GM12878 (cell line): ENCODE measurements at regions not wholly inside any gene's neighbourhood (a gene's known extent, or its start where the extent isn't known, plus 50 kb on each side); places are given as distances from the start of the nearest gene placed in this dataset.

Source experiments
- ATAC-seq: fragments of 200-7000 bp; cut with Tn5 transposase; 3 replicates; pipeline ENCODE4 v1.9.1; 2020; ENCODE audit warnings: mild to moderate bottlenecking, moderate library complexity
- BruUV-seq: library from RNA; stranded (reverse); fragments of 400-500 nt; replicated peaks from 2 replicates; lab custom pipeline; 2021; lab: Mats Ljungman, UMichigan
- CTCF ChIA-PET: fragments of 300-600 bp; sonication (Branson Sonifier 250); formaldehyde crosslinking; extraction: SDS; loops from one replicate; lab custom pipeline; 2021; ENCODE audit warnings: inconsistent platforms; lab: Yijun Ruan, JAX
- POLR2A ChIA-PET: fragments of 350-600 bp; formaldehyde crosslinking; extraction: SDS; loops from one replicate; lab custom pipeline; 2021; ENCODE audit warnings: inconsistent platforms; lab: Charles Lee
- RAD21 ChIA-PET: fragments of 300-600 bp; sonication (Branson Sonifier 250); formaldehyde crosslinking; loops from one replicate; lab custom pipeline; 2023; ENCODE audit warnings: antibody characterized with exemption; ENCODE audit not compliant: unreplicated experiment; lab: Charles Lee
- SMC1A ChIA-PET: fragments of 300-600 bp; sonication (Branson Sonifier 250); formaldehyde crosslinking; loops from one replicate; lab custom pipeline; 2023; ENCODE audit not compliant: unreplicated experiment, uncharacterized antibody; lab: Charles Lee
- DNase-seq: peaks from one replicate; pipeline ENCODE4 v3.0.0-alpha.2; 2011; ENCODE audit warnings: low read depth, low spot score
- FAIRE-seq: peaks from 3 replicates; lab custom pipeline; 2011; peaks lifted over from hg19 to GRCh38; lab: Jason Lieb, UNC
- H2AFZ ChIP-seq: 2 replicates; pipeline ENCODE4 v1.6.0; 2011; ENCODE audit warnings: low read depth, low read length, control low read depth; ENCODE audit not compliant: control insufficient read depth
- H3K27ac ChIP-seq: 2 replicates; pipeline ENCODE4 v1.5.1; 2011; ENCODE audit warnings: control low read depth; ENCODE audit not compliant: control insufficient read depth, insufficient read depth
- H3K27me3 ChIP-seq, 2 experiments: replicated peaks in 1 of 2; 2 replicates each; pipeline versions ENCODE4 v1.6.0 to v1.6.1; 2011; ENCODE audit warnings: low read length in 1 of 2; ENCODE audit not compliant: control insufficient read depth in 2 of 2, insufficient read depth in 2 of 2
- H3K36me3 ChIP-seq, 2 experiments: 2 replicates each; pipeline ENCODE4 v1.5.1; 2011; ENCODE audit warnings: low read length in 1 of 2; ENCODE audit not compliant: control insufficient read depth in 2 of 2, insufficient read depth in 2 of 2
- H3K4me1 ChIP-seq: 2 replicates; pipeline ENCODE4 v1.6.1; 2011; ENCODE audit warnings: mild to moderate bottlenecking, low read length, moderate library complexity, mixed read lengths; ENCODE audit not compliant: control insufficient read depth, insufficient read depth
- H3K4me2 ChIP-seq: 2 replicates; pipeline ENCODE4 v1.6.0; 2011; ENCODE audit warnings: control low read depth; ENCODE audit not compliant: control insufficient read depth, insufficient read depth
- H3K4me3 ChIP-seq: fragments of 200-600 bp; sonication (generic); 2 replicates; pipeline ENCODE4 v1.5.1; 2016
- H3K79me2 ChIP-seq: 2 replicates; pipeline ENCODE4 v1.6.0; 2011; ENCODE audit warnings: low read length; ENCODE audit not compliant: control insufficient read depth, insufficient read depth
- H3K9ac ChIP-seq: 2 replicates; pipeline ENCODE4 v1.8.0; 2011; ENCODE audit warnings: low read length, control low read depth, mixed read lengths; ENCODE audit not compliant: control insufficient read depth, insufficient read depth
- H3K9me3 ChIP-seq: replicated peaks from 3 replicates; pipeline ENCODE4 v1.5.1; 2011; ENCODE audit warnings: mild to moderate bottlenecking, low read length; ENCODE audit not compliant: control insufficient read depth, insufficient read depth
- H4K20me1 ChIP-seq: 2 replicates; pipeline ENCODE4 v1.6.0; 2011; ENCODE audit not compliant: control insufficient read depth, insufficient read depth
- ATF2 ChIP-seq: IDR thresholded peaks from 2 replicates; pipeline ENCODE4 v1.6.1; 2012; ENCODE audit warnings: low read length, inconsistent platforms
- BMI1 ChIP-seq: fragments of 450-650 bp; IDR thresholded peaks from 2 replicates; pipeline ENCODE4 v1.6.1; 2016; ENCODE audit warnings: mild to moderate bottlenecking, moderate library complexity, borderline replicate concordance
- CHD1 ChIP-seq: IDR thresholded peaks from 2 replicates; pipeline ENCODE4 v1.6.1; 2012; ENCODE audit warnings: low read depth, low read length, improper control_type of control experiment
- CREM ChIP-seq: IDR thresholded peaks from 2 replicates; pipeline ENCODE4 v1.6.1; 2014; ENCODE audit warnings: antibody characterized with exemption, low read depth
- E2F8 ChIP-seq: fragments of 450-650 bp; IDR thresholded peaks from 2 replicates; pipeline ENCODE4 v1.6.1; 2018; ENCODE audit warnings: mild to moderate bottlenecking, low read depth, moderate library complexity; ENCODE audit not compliant: partially characterized antibody
- EP300 ChIP-seq, 2 experiments: fragments of 150-350 bp in 1 of 2; IDR thresholded peaks; 2 replicates each; pipeline ENCODE4 v1.6.1; 2011 to 2012; ENCODE audit warnings: low read depth in 2 of 2, low read length in 2 of 2, borderline replicate concordance in 1 of 2, improper control_type of control experiment in 1 of 2, inconsistent platforms in 1 of 2; ENCODE audit not compliant: control insufficient read depth in 1 of 2
- HDAC6 ChIP-seq: fragments of 200-600 bp; sonication (generic); IDR thresholded peaks from one replicate; pipeline ENCODE4 v1.8.0; 2017; ENCODE audit warnings: antibody characterized with exemption; ENCODE audit not compliant: unreplicated experiment
- IRF4 ChIP-seq: IDR thresholded peaks from 2 replicates; pipeline ENCODE4 v1.6.1; 2011; ENCODE audit warnings: low read depth, low read length
- KDM1A ChIP-seq: fragments of 200-600 bp; sonication (generic); IDR thresholded peaks from 2 replicates; pipeline ENCODE4 v1.6.1; 2016; ENCODE audit warnings: borderline replicate concordance
- LARP7 ChIP-seq: fragments of 450-650 bp; IDR thresholded peaks from 2 replicates; pipeline ENCODE4 v1.6.1; 2017; ENCODE audit warnings: mild to moderate bottlenecking
- MLLT1 ChIP-seq: fragments of 450-650 bp; IDR thresholded peaks from 2 replicates; pipeline ENCODE4 v1.6.1; 2016; ENCODE audit warnings: mild to moderate bottlenecking
- NR2F1 ChIP-seq: fragments of 450-650 bp; conservative IDR thresholded peaks from 2 replicates; pipeline ENCODE4 v1.6.1; 2017; ENCODE audit warnings: mild to moderate bottlenecking
- RAD51 ChIP-seq: fragments of 450-650 bp; IDR thresholded peaks from 2 replicates; pipeline ENCODE4 v1.6.1; 2016; ENCODE audit warnings: moderate library complexity, mild to moderate bottlenecking, inconsistent platforms
- RCOR1 ChIP-seq: conservative IDR thresholded peaks from 2 replicates; pipeline ENCODE4 v1.6.1; 2012; ENCODE audit warnings: low read depth, low read length, improper control_type of control experiment
- STAT1 ChIP-seq: fragments of 450-650 bp; conservative IDR thresholded peaks from 2 replicates; pipeline ENCODE4 v1.6.1; 2014; ENCODE audit warnings: antibody characterized with exemption, mild to moderate bottlenecking
- SUZ12 ChIP-seq: fragments of 200-600 bp; sonication (generic); IDR thresholded peaks from one replicate; pipeline ENCODE4 v1.6.1; 2018; ENCODE audit warnings: antibody characterized with exemption, mild to moderate bottlenecking; ENCODE audit not compliant: unreplicated experiment
- YBX1 ChIP-seq: fragments of 450-650 bp; IDR thresholded peaks from 2 replicates; pipeline ENCODE4 v1.6.1; 2016; ENCODE audit warnings: antibody characterized with exemption
- ZSCAN29 ChIP-seq: fragments of 450-650 bp; IDR thresholded peaks from 2 replicates; pipeline ENCODE4 v1.6.1; 2017; ENCODE audit warnings: mild to moderate bottlenecking, moderate library complexity
- WGBS: methylation state at CpG from one replicate; pipeline ENCODE4 v1.1.6; 2016; ENCODE audit warnings: low lambda C conversion rate; ENCODE audit not compliant: insufficient replicate concordance, insufficient coverage; ENCODE audit errors: missing lambda C conversion rate; 5-methylcytosine and 5-hydroxymethylcytosine counted together
- in situ Hi-C: fragments of 300-500 bp; cut with MboI; formaldehyde crosslinking; loops from 9 replicates; pipeline ENCODE4 v1.14.3; 2018; ENCODE audit warnings: mixed read lengths
- intact Hi-C: fragments of 100-400 bp; cut with micrococcal nuclease; formaldehyde crosslinking; loops from one replicate; pipeline ENCODE4 v1.14.2; 2022; ENCODE audit not compliant: unreplicated experiment

GRCh38 chr6:167576050-167576741, 250.5 kb upstream of the AFDN start (continued):
- TF ChIP-seq CHD1: no peak

- no peak overlapping the region for H3K27ac ChIP-seq
- H3K4me2 ChIP-seq: no peak overlapping the region
- DNase-seq: no peak
- H2AFZ ChIP-seq: no peak overlapping the region
- POLR2A ChIA-PET: no interaction called here
- in situ Hi-C loops: no loop called here
- SMC1A ChIA-PET: no interaction called here
- CTCF ChIA-PET: no interaction called here
- H3K9ac ChIP-seq: no peak overlapping the region
- intact Hi-C loops: no loop called here
- H3K9me3 ChIP-seq: no peaks in the 10 kb centered on the region
- no peaks in the 10 kb centered on the region for H3K4me1 ChIP-seq
- no peak for ATAC-seq
- TF ChIP-seq SUZ12 (no peak), E2F8 (no peak), CREM (no peak), RCOR1 (no peak), EP300 (IDR thresholded peaks at IDR 0.05; ENCODE audit: borderline replicate concordance in 1 of 2, control insufficient read depth in 1 of 2, low read depth in 2 of 2, low read length in 2 of 2) (no peak), HDAC6 (no peak), NR2F1 (no peak), ZSCAN29 (no peak), IRF4 (no peak), KDM1A (no peak), LARP7 (no peak), RAD51 (no peak), YBX1 (no peak), STAT1 (no peak), MLLT1 (no peak), ATF2 (no peak), BMI1 (no peak)
- FAIRE-seq: no peak
- no peaks in the 10 kb centered on the region for H3K79me2 ChIP-seq
- 51% methylated on average over 21 of the region's 21 CpGs for WGBS
- no peaks in the 10 kb centered on the region for H3K27me3 ChIP-seq
- H3K4me3 ChIP-seq: no peak overlapping the region
- H3K36me3 ChIP-seq: no peaks in the 10 kb centered on the region
- no peaks in the 10 kb centered on the region for H4K20me1 ChIP-seq
- RAD21 ChIA-PET: no interaction called here
- no TSS peak for BruUV-seq
These were observed 249.7 kb upstream of the AFDN start for GRCh38 chr6:167576828-167577503.
